Progenitor cell of endocrine pancreas (in vitro differentiated cells): ENCODE measurements at regions not wholly inside any gene's neighbourhood (a gene's known extent, or its start where the extent isn't known, plus 50 kb on each side); places are given as distances from the start of the nearest gene placed in this dataset.

ENCODE experiments used
- DNase-seq: peaks from one replicate; pipeline ENCODE4 v3.0.0; 2021; ENCODE audit warnings: low spot score; ENCODE audit not compliant: unreplicated experiment
- H3K27ac Mint-ChIP-seq: 2 replicates; pipeline ENCODE4 v1.8.0; 2021; ENCODE audit warnings: mild to moderate bottlenecking, moderate library complexity, mixed read lengths
- H3K27me3 Mint-ChIP-seq: 2 replicates; pipeline ENCODE4 v1.8.0; 2021; ENCODE audit warnings: mixed read lengths
- H3K36me3 Mint-ChIP-seq: 2 replicates; pipeline ENCODE4 v1.8.0; 2022; ENCODE audit warnings: mixed read lengths; ENCODE audit not compliant: insufficient read depth
- H3K4me1 Mint-ChIP-seq: 2 replicates; pipeline ENCODE4 v1.8.0; 2021; ENCODE audit warnings: low read depth, mixed read lengths
- H3K4me3 Mint-ChIP-seq: 2 replicates; pipeline ENCODE4 v1.8.0; 2021; ENCODE audit warnings: low read depth, mild to moderate bottlenecking, moderate library complexity, mixed read lengths
- H3K9me3 Mint-ChIP-seq: 2 replicates; pipeline ENCODE4 v1.8.0; 2021; ENCODE audit warnings: low read depth, mixed read lengths
- CTCF ChIP-seq: fragments of 200-600 bp; sonication (generic); IDR thresholded peaks from one replicate; pipeline ENCODE4 v1.5.0; 2021; ENCODE audit warnings: antibody characterized with exemption, mild to moderate bottlenecking; ENCODE audit not compliant: unreplicated experiment

DNA sequence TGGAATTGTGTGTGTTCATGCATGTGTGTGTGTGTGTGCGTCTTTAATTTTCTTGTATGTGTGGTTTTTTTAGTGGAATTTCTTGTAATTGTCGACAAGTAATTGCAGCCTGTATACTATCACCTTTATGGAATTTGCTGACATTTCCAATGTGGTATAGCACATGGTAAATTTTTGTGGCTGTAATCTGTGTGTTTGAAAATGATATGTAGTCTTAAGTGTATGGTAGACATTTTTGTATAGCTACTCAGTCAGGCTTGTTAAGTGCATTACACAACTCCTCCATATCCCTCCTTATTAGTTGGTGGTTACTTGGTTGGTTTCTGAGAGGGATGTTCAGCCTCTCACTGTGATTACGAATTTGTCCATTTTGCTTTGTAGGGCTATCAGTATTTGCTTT lies 384.5 kb upstream of the HSF2 start:
- Mint-ChIP-seq H3K27me3 (no peaks in the 10 kb centered on the region), H3K27ac (no peak overlapping the region), H3K4me1 (no peaks in the 10 kb centered on the region), H3K9me3 (no peaks in the 10 kb centered on the region), H3K4me3 (no peak overlapping the region), H3K36me3 (no peaks in the 10 kb centered on the region)
- TF ChIP-seq CTCF = no peak
- DNase-seq = no peak

DNA sequence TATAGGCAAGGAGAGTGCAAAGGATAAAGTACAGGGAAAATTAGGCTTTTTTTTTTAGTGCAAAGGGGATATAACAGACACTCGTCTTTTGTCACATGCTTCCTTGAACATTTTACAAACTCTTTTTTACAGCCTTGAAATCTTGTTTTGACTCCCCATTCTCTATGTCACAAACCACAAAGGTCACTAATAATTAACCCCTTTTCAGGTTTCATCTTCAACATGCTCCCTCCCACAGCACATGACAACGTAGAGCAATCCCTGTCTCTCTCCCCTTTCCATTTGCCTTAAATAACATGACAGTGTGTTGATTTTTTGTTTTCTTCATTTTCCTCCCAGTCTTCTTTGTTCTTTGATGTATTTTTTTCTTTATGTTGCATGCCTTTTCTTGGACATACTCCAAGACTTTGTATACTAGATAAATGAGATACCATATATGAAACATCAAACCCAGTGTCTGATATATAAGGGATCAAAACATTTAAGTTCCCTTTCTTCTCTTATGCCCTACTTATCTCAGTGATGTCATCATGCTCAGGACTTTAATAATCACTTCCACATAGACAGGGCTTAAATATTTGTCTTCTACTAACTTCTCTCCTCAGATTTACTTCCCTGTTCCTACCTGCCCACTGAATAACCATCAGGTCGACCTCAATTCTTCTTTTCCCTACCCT lies 378.7 kb upstream of the HSF2 start:
- no peak overlapping the region for H3K4me3 Mint-ChIP-seq
- H3K9me3 Mint-ChIP-seq = no peaks in the 10 kb centered on the region
- no peak for TF ChIP-seq CTCF
- H3K27ac Mint-ChIP-seq = no peak overlapping the region
- DNase-seq = no peak
- H3K4me1 Mint-ChIP-seq = no peaks in the 10 kb centered on the region
- no peaks in the 10 kb centered on the region for H3K27me3 Mint-ChIP-seq
- no peaks in the 10 kb centered on the region for H3K36me3 Mint-ChIP-seq

DNA sequence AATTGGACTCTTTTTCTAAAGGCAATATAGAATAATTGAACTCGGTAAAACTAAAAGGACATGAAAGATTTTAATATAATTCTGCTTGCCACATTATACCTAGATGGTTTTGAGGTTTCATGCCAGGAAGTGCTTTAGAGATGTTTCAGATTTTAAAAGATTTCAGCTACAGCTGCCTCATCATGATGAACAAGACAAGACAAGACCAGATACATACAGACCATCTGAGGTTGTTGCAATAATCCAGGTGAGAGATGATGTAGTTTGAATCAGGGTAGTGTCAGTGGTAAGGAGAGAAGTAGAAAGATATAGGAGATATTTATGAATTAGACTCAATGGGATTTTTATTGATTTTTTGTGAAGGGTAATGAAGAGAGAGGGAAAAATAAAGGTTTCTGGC lies 374.3 kb upstream of the HSF2 start:
- H3K27me3 Mint-ChIP-seq = no peaks in the 10 kb centered on the region
- H3K4me1 Mint-ChIP-seq = peaks cover 9% of the 10 kb centered on the region
- TF ChIP-seq CTCF = no peak
- H3K27ac Mint-ChIP-seq = no peak overlapping the region
- H3K9me3 Mint-ChIP-seq = no peaks in the 10 kb centered on the region
- no peaks in the 10 kb centered on the region for H3K36me3 Mint-ChIP-seq
- no peak for DNase-seq
- H3K4me3 Mint-ChIP-seq = no peak overlapping the region

GRCh38 chr6:122026582-122027369 lies 372.7 kb upstream of the HSF2 start:
- Mint-ChIP-seq H3K4me3 (no peak overlapping the region), H3K27me3 (no peaks in the 10 kb centered on the region), H3K9me3 (no peaks in the 10 kb centered on the region), H3K36me3 (no peaks in the 10 kb centered on the region), H3K4me1 (peaks cover 9% of the 10 kb centered on the region), H3K27ac (no peak overlapping the region)
- no peak for DNase-seq
- no peak for TF ChIP-seq CTCF

GRCh38 chr6:122028933-122029522 lies 370.4 kb upstream of the HSF2 start:
- no peaks in the 10 kb centered on the region for H3K9me3 Mint-ChIP-seq
- DNase-seq = no peak
- no peaks in the 10 kb centered on the region for H3K27me3 Mint-ChIP-seq
- no peak overlapping the region for H3K4me3 Mint-ChIP-seq
- no peak for TF ChIP-seq CTCF
- H3K27ac Mint-ChIP-seq = no peak overlapping the region
- no peaks in the 10 kb centered on the region for H3K36me3 Mint-ChIP-seq
- peaks cover 9% of the 10 kb centered on the region for H3K4me1 Mint-ChIP-seq
